Neural cell (in vitro differentiated cells): ENCODE measurements at regions not wholly inside any gene's neighbourhood (a gene's known extent, or its start where the extent isn't known, plus 50 kb on each side); places are given as distances from the start of the nearest gene placed in this dataset.

Experiments
- H2AFZ ChIP-seq: fragments of 200-600, 300-800 bp; sonication (generic), shearing (Covaris generic); 2 replicates; pipeline ENCODE4 v1.6.0; 2014; ENCODE audit warnings: low read depth, mild to moderate bottlenecking, antibody characterized with exemption, low read length, moderate library complexity
- H3F3A ChIP-seq: fragments of 200-600 bp; shearing (Covaris generic); 2 replicates; pipeline ENCODE4 v1.6.1; 2016; ENCODE audit warnings: mild to moderate bottlenecking, moderate library complexity, mixed read lengths, antibody characterized with exemption, low read length; ENCODE audit not compliant: insufficient read depth, poor library complexity, severe bottlenecking
- H3K27ac ChIP-seq: fragments of 200-600, 300-800 bp; sonication (generic), shearing (Covaris generic); 2 replicates; pipeline ENCODE4 v1.5.1; 2014; ENCODE audit warnings: mild to moderate bottlenecking, low read length, moderate library complexity
- H3K27me3 ChIP-seq: fragments of 300-800, 200-600 bp; sonication (generic), shearing (Covaris generic); 2 replicates; pipeline ENCODE4 v1.6.0; 2014; ENCODE audit warnings: mild to moderate bottlenecking, low read depth, low read length, moderate library complexity; ENCODE audit not compliant: insufficient read depth
- H3K36me3 ChIP-seq: fragments of 300-800, 200-600 bp; sonication (generic), shearing (Covaris generic); 2 replicates; pipeline ENCODE4 v1.5.1; 2014; ENCODE audit warnings: mild to moderate bottlenecking, antibody characterized with exemption, low read length, moderate library complexity; ENCODE audit not compliant: insufficient read depth
- H3K4me2 ChIP-seq: fragments of 300-800, 200-600 bp; sonication (generic), shearing (Covaris generic); 2 replicates; pipeline ENCODE4 v1.6.0; 2014; ENCODE audit warnings: mild to moderate bottlenecking, low read length
- H3K4me3 ChIP-seq: fragments of 300-800, 200-600 bp; sonication (generic), shearing (Covaris generic); 2 replicates; pipeline ENCODE4 v1.5.1; 2014; ENCODE audit warnings: mild to moderate bottlenecking, low read length, moderate library complexity
- H3K79me2 ChIP-seq: fragments of 200-600 bp; shearing (Covaris generic); replicated peaks from 2 replicates; pipeline ENCODE4 v1.6.0; 2014; ENCODE audit warnings: mild to moderate bottlenecking, low read length, moderate library complexity; ENCODE audit not compliant: insufficient read depth
- H3K9ac ChIP-seq: fragments of 300-800, 200-600 bp; sonication (generic), shearing (Covaris generic); 2 replicates; pipeline ENCODE4 v1.6.1; 2016; ENCODE audit warnings: mild to moderate bottlenecking, low read length, mixed read lengths
- H3K9me2 ChIP-seq: fragments of 200-600 bp; shearing (Covaris generic); 2 replicates; pipeline ENCODE4 v1.6.1; 2016; ENCODE audit warnings: mild to moderate bottlenecking, low read length, mixed read lengths; ENCODE audit not compliant: insufficient read depth
- H3K9me3 ChIP-seq: fragments of 200-600, 300-800 bp; sonication (generic), shearing (Covaris generic); 2 replicates; pipeline ENCODE4 v1.6.1; 2016; ENCODE audit warnings: mild to moderate bottlenecking, mixed run types, low read length, moderate library complexity, mixed read lengths
- H4K20me1 ChIP-seq: fragments of 200-600 bp; shearing (Covaris generic); 2 replicates; pipeline ENCODE4 v1.6.1; 2016; ENCODE audit warnings: mild to moderate bottlenecking, mixed run types; ENCODE audit not compliant: insufficient read depth
- CTCF ChIP-seq: fragments of 450-650 bp; IDR thresholded peaks from 2 replicates; pipeline ENCODE4 v1.5.1; 2014; ENCODE audit warnings: antibody characterized with exemption, mild to moderate bottlenecking, moderate library complexity; ENCODE audit not compliant: poor library complexity, severe bottlenecking
- EP300 ChIP-seq: fragments of 450-650 bp; conservative IDR thresholded peaks from 2 replicates; pipeline ENCODE4 v1.6.1; 2014; ENCODE audit warnings: antibody characterized with exemption, mild to moderate bottlenecking, moderate library complexity; ENCODE audit not compliant: poor library complexity, severe bottlenecking
- EZH2 ChIP-seq: fragments of 200-600, 300-800 bp; shearing (Covaris generic), sonication (generic); IDR thresholded peaks from 2 replicates; pipeline ENCODE4 v1.6.1; 2014; ENCODE audit warnings: antibody characterized with exemption, low read length, borderline replicate concordance, mild to moderate bottlenecking; ENCODE audit not compliant: insufficient read depth, poor library complexity, severe bottlenecking
- MXI1 ChIP-seq: fragments of 450-650 bp; conservative IDR thresholded peaks from 2 replicates; pipeline ENCODE4 v1.6.1; 2014; ENCODE audit warnings: antibody characterized with exemption, mild to moderate bottlenecking; ENCODE audit not compliant: poor library complexity, severe bottlenecking
- POLR2AphosphoS5 ChIP-seq: IDR thresholded peaks from 2 replicates; pipeline ENCODE4 v1.6.1; 2012
- RAD21 ChIP-seq: fragments of 450-650 bp; conservative IDR thresholded peaks from 2 replicates; pipeline ENCODE4 v1.6.1; 2014; ENCODE audit warnings: antibody characterized with exemption, mild to moderate bottlenecking, moderate library complexity
- REST ChIP-seq: IDR thresholded peaks from 2 replicates; pipeline ENCODE4 v1.6.1; 2012; ENCODE audit warnings: borderline replicate concordance
- SMC3 ChIP-seq: fragments of 450-650 bp; conservative IDR thresholded peaks from 2 replicates; pipeline ENCODE4 v1.6.1; 2014; ENCODE audit warnings: antibody characterized with exemption, mild to moderate bottlenecking, moderate library complexity; ENCODE audit not compliant: poor library complexity
- TAF1 ChIP-seq: IDR thresholded peaks from 2 replicates; pipeline ENCODE4 v1.6.1; 2012; ENCODE audit warnings: low read depth

- Histone ChIP-seq H3K9me2 (no peaks in the 10 kb centered on the region), H3K27me3 (no peaks in the 10 kb centered on the region), H2AFZ (no peak overlapping the region), H4K20me1 (no peaks in the 10 kb centered on the region), H3K36me3 (no peaks in the 10 kb centered on the region), H3K9ac (no peak overlapping the region), H3K4me2 (no peak overlapping the region), H3K79me2 (no peaks in the 10 kb centered on the region), H3K27ac (no peak overlapping the region), H3K4me3 (no peak overlapping the region), H3F3A (no peaks in the 10 kb centered on the region), H3K9me3 (peaks cover 12% of the 10 kb centered on the region)
- TF ChIP-seq MXI1 (no peak), POLR2AphosphoS5 (no peak), EZH2 (no peak)
Measured at GRCh38 chr4:4791299-4792111, 68.0 kb upstream of the MSX1 start.

- Histone ChIP-seq H2AFZ (no peak overlapping the region), H3K9me2 (no peaks in the 10 kb centered on the region), H4K20me1 (no peaks in the 10 kb centered on the region), H3K79me2 (no peaks in the 10 kb centered on the region), H3K9me3 (peaks cover 12% of the 10 kb centered on the region), H3K4me2 (no peak overlapping the region), H3F3A (no peaks in the 10 kb centered on the region), H3K4me3 (no peak overlapping the region), H3K9ac (no peak overlapping the region), H3K36me3 (no peaks in the 10 kb centered on the region), H3K27me3 (no peaks in the 10 kb centered on the region), H3K27ac (no peak overlapping the region)
- TF ChIP-seq REST (no peak), SMC3 (no peak), MXI1 (no peak), TAF1 (no peak), EZH2 (no peak), CTCF (no peak), EP300 (no peak), RAD21 (no peak), POLR2AphosphoS5 (no peak)
Measured at GRCh38 chr4:4789462-4789861, 70.0 kb upstream of the MSX1 start.
